Tibial nerve (tissue), 4 donors: ENCODE measurements at regions not wholly inside any gene's neighbourhood (a gene's known extent, or its start where the extent isn't known, plus 50 kb on each side); places are given as distances from the start of the nearest gene placed in this dataset.
"Not testable (repeated sequence)": the region's sequence is repeated elsewhere in the genome, so short reads cannot be mapped to it uniquely, and the experiment has no call there.

Experiments
- DNase-seq, 2 donors: peaks; one replicate each; pipeline ENCODE4 v3.0.0-alpha.2; 2019; ENCODE audit warnings: low spot score in 2 of 2
- H3K27ac ChIP-seq, 4 donors: fragments of 200-600 bp; sonication (generic) in 3 of 4; one replicate each; pipeline ENCODE4 v1.5.1; 2017 to 2019; ENCODE audit warnings: mild to moderate bottlenecking in 1 of 4
- H3K27me3 ChIP-seq, 2 donors: fragments of 200-600 bp; sonication (generic) in 1 of 2; one replicate each; pipeline versions ENCODE4 v1.5.1 to v1.6.0; 2017 to 2019
- H3K36me3 ChIP-seq, 3 donors: fragments of 200-600 bp; sonication (generic); one replicate each; pipeline ENCODE4 v1.5.1; 2018 to 2019
- H3K4me1 ChIP-seq, 4 donors: fragments of 200-600 bp; sonication (generic) in 3 of 4; one replicate each; pipeline ENCODE4 v1.5.1; 2017 to 2019
- H3K4me3 ChIP-seq, 4 donors: fragments of 200-600 bp; sonication (generic) in 3 of 4; one replicate each; pipeline ENCODE4 v1.5.1; 2017 to 2019; ENCODE audit warnings: mild to moderate bottlenecking in 1 of 4, moderate library complexity in 1 of 4
- H3K9me3 ChIP-seq, 4 donors: fragments of 200-600 bp; sonication (generic) in 3 of 4; one replicate each; pipeline ENCODE4 v1.5.1; 2017 to 2019
- EP300 ChIP-seq, 2 donors: sonication (generic); formaldehyde crosslinking; IDR thresholded peaks; one replicate each; pipeline ENCODE4 v1.6.1; 2017; ENCODE audit warnings: antibody characterized with exemption in 2 of 2, mild to moderate bottlenecking in 1 of 2
- POLR2A ChIP-seq, 2 donors: fragments of 450-650 bp; IDR thresholded peaks; one replicate each; pipeline ENCODE4 v1.6.1; 2017; ENCODE audit warnings: antibody characterized with exemption in 2 of 2, mild to moderate bottlenecking in 2 of 2, moderate library complexity in 2 of 2
- WGBS, 2 donors: methylation state at CpG; one replicate each; pipeline ENCODE4 v1.1.5; 2018; 5-methylcytosine and 5-hydroxymethylcytosine counted together
- TF ChIP-seq, protein P1 (sequence below), 5 experiments: fragments of 200-600 bp in 3 of 5; fragments of 450-650 bp in 2 of 5; sonication (generic) in 3 of 5; IDR thresholded peaks; one replicate each; pipeline ENCODE4 v1.5.1; 2016 to 2019; ENCODE audit warnings: antibody characterized with exemption in 5 of 5, mild to moderate bottlenecking in 3 of 5, moderate library complexity in 2 of 5

GRCh38 chr22:26964642-26965041 lies 307.3 kb downstream of the MIAT start:
- H3K27ac ChIP-seq: no peak overlapping the region
- H3K4me1 ChIP-seq: no peaks in the 10 kb centered on the region
- no peaks in the 10 kb centered on the region for H3K36me3 ChIP-seq
- no peak for DNase-seq
- WGBS, 2 donors: 90 to 93% methylated on average over 1 of the region's 1 CpG
- no peak overlapping the region for H3K4me3 ChIP-seq
- no peaks in the 10 kb centered on the region for H3K27me3 ChIP-seq
- TF ChIP-seq EP300 (IDR thresholded peaks at IDR 0.05) (no peak), POLR2A (IDR thresholded peaks at IDR 0.05) (no peak)
- TF ChIP-seq, protein P1, sequence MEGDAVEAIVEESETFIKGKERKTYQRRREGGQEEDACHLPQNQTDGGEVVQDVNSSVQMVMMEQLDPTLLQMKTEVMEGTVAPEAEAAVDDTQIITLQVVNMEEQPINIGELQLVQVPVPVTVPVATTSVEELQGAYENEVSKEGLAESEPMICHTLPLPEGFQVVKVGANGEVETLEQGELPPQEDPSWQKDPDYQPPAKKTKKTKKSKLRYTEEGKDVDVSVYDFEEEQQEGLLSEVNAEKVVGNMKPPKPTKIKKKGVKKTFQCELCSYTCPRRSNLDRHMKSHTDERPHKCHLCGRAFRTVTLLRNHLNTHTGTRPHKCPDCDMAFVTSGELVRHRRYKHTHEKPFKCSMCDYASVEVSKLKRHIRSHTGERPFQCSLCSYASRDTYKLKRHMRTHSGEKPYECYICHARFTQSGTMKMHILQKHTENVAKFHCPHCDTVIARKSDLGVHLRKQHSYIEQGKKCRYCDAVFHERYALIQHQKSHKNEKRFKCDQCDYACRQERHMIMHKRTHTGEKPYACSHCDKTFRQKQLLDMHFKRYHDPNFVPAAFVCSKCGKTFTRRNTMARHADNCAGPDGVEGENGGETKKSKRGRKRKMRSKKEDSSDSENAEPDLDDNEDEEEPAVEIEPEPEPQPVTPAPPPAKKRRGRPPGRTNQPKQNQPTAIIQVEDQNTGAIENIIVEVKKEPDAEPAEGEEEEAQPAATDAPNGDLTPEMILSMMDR (IDR thresholded peaks at IDR 0.05): no peak
- peaks cover 0 to 9% (median 0%) of the 10 kb centered on the region in 4 donors for H3K9me3 ChIP-seq

DNA sequence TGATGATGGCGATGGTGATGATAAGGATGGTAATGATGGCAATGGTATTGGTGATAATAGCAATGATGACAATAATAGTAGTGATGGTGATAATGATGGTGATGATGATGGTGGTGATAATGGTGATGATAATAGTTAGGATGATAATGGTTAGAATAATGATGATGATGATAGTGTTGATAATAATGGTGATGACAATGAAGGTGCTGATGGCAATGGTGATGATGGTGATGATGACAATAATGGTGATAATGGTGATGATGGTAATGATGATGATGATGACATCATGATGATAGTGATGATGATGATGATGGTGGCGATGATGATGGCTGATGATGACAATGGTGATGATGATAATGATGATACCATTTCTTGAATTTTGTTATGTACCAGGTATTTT lies 309.9 kb downstream of the MIAT start:
- no peaks in the 10 kb centered on the region for H3K36me3 ChIP-seq
- H3K9me3 ChIP-seq: peaks cover 0 to 9% (median 0%) of the 10 kb centered on the region in 4 donors
- no peak for DNase-seq
- TF ChIP-seq POLR2A (IDR thresholded peaks at IDR 0.05): no peak
- no peaks in the 10 kb centered on the region for H3K4me1 ChIP-seq
- H3K4me3 ChIP-seq: no peak overlapping the region
- 93% methylated on average over 2 of the region's 2 CpGs for WGBS, 2 donors
- no peak overlapping the region for H3K27ac ChIP-seq
- no peaks in the 10 kb centered on the region for H3K27me3 ChIP-seq

DNA sequence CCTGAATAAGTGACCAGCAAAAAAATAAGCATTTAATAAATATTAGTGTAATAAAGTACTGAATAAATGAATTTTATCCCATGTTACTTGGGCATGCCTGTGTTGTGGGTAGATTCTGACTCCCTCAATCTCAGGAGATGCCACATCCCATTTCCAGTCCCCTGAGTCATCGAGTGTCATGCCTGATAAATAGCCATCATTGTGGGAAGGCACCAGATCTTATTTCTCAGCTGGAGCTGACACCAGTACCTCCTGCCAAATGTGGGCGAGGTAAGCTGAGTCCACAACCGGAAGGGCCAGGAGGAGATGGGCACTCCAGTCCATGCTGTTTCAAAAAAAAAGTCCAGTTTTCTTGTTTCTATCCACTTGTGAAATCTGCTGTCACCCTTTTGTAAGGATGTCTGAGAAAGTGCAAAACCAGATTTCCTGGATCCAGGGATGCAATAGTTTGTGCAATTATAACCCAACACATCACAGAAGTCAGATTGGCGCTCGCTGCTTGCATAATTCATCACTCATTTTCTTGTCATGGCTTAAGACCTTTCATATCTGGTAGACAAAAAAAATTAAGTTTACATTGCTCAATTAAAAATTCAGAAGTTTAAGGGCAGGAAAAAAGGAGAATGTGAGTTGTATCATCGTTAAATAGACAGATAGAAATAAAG lies 311.6 kb downstream of the MIAT start:
- Histone ChIP-seq H3K27ac (no peak overlapping the region), H3K4me3 (no peak overlapping the region), H3K4me1 (no peaks in the 10 kb centered on the region), H3K36me3 (no peaks in the 10 kb centered on the region), H3K27me3 (no peaks in the 10 kb centered on the region), H3K9me3 (peaks cover 0 to 9% (median 0%) of the 10 kb centered on the region in 4 donors)
- WGBS, 2 donors: 83 to 92% methylated on average over 6 of the region's 6 CpGs
- TF ChIP-seq EP300 (IDR thresholded peaks at IDR 0.05) (no peak), POLR2A (IDR thresholded peaks at IDR 0.05) (no peak)
- TF ChIP-seq, protein P1 (IDR thresholded peaks at IDR 0.05): no peak
- DNase-seq: no peak

DNA sequence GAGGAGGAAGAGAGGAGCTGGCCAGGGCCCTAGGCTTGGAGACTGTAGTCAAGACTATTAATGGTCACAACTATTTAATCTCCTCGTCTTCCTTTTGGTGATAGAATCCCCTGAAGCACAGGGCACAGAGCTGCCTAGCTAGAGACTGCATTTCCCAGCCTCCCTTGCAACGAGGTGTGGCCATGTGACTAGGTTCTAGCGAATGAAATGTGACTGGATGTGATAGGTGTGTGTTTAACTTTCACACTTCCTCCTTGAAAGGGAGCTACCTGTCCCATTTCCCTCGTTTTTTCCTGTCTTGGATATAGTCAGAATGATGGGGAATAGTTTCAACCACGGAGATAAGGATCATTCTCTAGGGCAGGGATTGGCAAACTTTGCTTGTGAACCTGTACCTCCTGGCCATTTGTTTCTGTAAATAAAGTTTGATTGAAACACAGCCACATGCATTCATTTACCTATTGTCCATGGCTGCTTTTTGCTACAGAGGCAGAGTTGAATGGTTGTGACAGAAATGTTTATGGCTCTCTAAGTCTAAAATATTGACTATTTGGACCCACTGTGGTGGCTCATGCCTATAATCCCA lies 313.5 kb downstream of the MIAT start:
- H3K27ac ChIP-seq: no peak overlapping the region
- no peak for DNase-seq
- H3K4me1 ChIP-seq: no peaks in the 10 kb centered on the region
- TF ChIP-seq, protein P1 (IDR thresholded peaks at IDR 0.05): no peak
- no peak for TF ChIP-seq EP300 (IDR thresholded peaks at IDR 0.05)
- TF ChIP-seq POLR2A (IDR thresholded peaks at IDR 0.05): no peak
- no peaks in the 10 kb centered on the region for H3K27me3 ChIP-seq
- H3K36me3 ChIP-seq: no peaks in the 10 kb centered on the region
- H3K4me3 ChIP-seq: no peak overlapping the region
- H3K9me3 ChIP-seq: no peaks in the 10 kb centered on the region
- WGBS, 2 donors: 27 to 34% methylated on average over 5 of the region's 5 CpGs

DNA sequence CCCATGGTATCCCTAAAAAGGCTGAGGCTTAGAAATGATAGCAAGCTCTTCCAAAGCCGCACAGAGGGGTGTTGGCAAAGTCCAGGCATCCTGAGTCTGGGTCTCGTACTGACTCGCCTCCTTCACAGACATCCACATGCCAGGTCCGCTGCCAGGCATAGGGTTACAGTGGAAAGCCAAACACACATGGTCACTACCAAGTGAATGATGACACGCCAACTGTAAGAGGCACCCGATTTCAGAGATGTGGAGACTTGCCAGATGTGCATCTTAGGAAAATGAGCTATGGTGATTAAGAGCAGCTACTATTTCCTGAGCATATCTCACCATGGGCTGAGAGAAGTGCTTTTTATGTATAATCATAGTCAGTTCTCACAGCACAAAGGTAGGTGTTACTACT lies 314.9 kb downstream of the MIAT start:
- no peak for DNase-seq
- Histone ChIP-seq H3K4me3 (no peak overlapping the region), H3K4me1 (no peaks in the 10 kb centered on the region), H3K27me3 (no peaks in the 10 kb centered on the region), H3K27ac (no peak overlapping the region), H3K9me3 (no peaks in the 10 kb centered on the region), H3K36me3 (no peaks in the 10 kb centered on the region)
- TF ChIP-seq, protein P1 (IDR thresholded peaks at IDR 0.05): no peak
- TF ChIP-seq EP300 (IDR thresholded peaks at IDR 0.05): no peak
- TF ChIP-seq POLR2A (IDR thresholded peaks at IDR 0.05): no peak
- 83 to 86% methylated on average over 6 of the region's 6 CpGs for WGBS, 2 donors

GRCh38 chr22:26972915-26973314 lies 315.5 kb downstream of the MIAT start:
- WGBS, 2 donors: 78% methylated on average over 5 of the region's 5 CpGs
- not testable (repeated sequence) for DNase-seq, H3K36me3 ChIP-seq, H3K4me3 ChIP-seq, H3K9me3 ChIP-seq, H3K27ac ChIP-seq, H3K27me3 ChIP-seq, H3K4me1 ChIP-seq
